GM19455 (cell line): ENCODE measurements at regions not wholly inside any gene's neighbourhood (a gene's known extent, or its start where the extent isn't known, plus 50 kb on each side); places are given as distances from the start of the nearest gene placed in this dataset.

Experiments used
- ATAC-seq: cut with Tn5 transposase; IDR thresholded peaks from one replicate; pipeline ENCODE4 v1.9.1; 2021; ENCODE audit not compliant: unreplicated experiment

DNA sequence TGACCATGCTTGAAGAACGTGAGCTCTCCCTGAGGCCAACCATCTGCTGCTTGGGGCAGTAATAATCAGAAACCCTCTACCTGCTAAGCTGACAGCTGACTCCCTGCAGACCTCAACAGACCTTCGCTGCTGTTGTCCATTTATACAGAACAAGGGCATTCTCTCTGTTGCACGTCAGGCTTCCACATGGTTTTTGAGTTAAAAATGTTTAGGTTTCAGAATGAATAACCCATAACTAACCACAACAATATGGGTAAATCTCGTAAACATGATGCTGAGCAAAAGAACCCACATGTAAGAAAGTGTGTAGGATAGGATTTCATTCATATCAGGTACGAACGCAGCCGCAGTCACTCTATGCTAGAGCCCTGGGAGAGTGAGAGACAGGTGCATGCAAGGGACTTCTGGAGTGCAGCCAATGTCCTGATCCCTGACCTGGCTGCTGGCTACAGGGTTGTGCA lies 348.5 kb downstream of the MED10 start:
- no peak for ATAC-seq

DNA sequence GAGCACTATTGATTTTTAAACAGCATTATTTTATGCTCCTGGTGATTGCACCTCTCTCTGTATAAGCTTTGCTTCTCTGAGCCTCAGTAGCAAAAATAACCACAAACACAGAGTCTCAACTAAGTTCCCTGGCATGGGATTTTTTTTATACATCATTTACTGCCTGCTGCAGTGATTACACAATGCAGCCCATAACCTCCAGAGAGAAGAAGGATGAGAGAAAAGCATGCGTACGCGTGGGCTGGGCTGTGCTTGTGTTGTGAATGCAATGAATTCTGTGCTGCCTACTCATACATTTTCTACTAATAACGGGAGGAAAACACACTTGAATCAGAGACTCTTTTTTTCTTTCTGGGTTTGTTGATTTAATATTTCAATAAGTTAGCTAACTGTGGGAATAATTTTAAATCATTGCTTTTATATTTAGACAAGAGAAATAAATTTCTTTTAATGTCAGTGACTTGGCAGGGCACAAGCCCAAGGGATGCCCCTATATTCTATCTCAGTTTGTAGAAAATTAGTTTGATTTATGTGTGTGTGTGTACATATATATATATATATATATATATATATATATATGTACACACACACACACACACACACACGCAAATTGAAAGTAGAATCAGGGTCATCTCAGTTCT lies 351.5 kb downstream of the MED10 start:
- no peak for ATAC-seq

DNA sequence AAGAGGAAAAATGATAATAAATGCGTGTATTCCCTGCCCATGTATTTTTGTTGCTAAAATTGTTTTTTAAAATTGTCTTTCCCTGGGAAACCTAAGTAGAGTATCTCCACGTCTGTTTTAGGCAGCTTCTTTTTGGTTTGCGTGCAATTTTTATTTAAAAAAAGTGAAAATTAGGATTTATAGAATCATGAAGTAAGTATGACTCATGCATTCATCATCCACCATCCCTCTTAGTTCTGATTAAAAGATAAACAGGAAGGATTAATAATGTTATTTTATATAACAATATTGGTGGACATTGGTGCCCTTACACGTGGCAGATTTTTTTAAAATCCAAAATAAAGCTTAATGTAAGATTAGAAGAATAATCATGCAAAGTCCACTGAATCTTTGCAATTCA lies 358.7 kb downstream of the MED10 start:
- no peak for ATAC-seq

DNA sequence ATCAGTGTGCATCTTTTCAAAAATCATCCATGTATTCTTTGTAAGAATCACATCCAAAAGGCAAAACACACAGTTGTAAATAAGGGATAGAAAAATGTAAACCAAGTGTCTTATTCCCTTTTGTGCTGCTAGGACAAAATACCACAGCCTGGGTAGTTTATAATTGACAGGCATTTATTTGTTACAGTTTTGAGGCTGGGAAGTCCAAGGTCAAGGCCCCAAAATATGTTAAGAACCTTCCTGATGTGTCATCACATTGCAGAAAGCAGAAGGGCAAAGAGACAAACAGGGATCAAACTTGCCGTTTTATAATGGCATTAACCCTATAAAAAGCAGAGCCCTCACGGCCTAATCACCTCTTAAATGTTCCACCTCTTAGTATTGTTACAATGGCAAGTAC lies 364.8 kb downstream of the MED10 start:
- no peak for ATAC-seq

DNA sequence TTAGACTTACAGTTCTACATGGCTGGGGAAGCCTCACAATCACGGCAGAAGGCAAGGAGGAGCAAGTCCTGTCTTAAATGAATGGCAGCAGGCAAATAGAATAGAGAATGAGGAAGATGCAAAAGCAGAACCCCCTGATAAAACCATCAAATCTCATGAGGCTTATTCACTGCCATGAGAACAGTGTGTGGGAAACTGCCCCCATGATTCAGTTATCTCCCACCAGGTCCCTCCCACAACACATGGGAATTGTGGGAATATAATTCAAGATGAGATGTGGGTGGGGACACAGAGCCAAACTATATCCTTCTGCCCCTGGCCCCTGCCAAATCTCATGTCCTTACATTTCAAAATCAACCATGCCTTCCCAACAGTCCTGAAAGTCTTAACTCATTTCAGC lies 367.1 kb downstream of the MED10 start:
- ATAC-seq, result no peak

DNA sequence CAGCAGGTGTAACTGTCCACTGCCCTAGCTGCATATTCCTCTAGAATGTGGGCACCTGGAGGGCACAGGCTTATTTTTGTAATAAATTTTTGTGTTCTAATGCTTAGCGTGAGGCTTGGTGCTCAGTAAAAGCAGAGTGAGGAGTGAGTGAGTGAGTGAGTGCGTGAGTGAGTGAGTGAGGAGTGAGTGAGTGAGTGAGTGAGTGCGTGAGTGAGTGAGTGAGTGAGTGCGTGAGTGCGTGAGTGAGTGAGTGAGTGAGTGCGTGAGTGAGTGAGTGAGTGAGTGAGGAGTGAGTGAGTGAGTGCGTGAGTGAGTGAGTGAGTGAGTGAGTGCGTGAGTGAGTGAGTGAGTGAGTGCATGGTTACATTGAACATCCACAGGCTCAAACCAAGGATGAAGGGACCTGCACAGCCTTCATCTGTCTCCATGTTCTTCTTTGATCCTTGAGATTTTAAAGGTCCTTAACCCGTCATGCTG lies 371.5 kb downstream of the MED10 start:
- ATAC-seq, result no peak

DNA sequence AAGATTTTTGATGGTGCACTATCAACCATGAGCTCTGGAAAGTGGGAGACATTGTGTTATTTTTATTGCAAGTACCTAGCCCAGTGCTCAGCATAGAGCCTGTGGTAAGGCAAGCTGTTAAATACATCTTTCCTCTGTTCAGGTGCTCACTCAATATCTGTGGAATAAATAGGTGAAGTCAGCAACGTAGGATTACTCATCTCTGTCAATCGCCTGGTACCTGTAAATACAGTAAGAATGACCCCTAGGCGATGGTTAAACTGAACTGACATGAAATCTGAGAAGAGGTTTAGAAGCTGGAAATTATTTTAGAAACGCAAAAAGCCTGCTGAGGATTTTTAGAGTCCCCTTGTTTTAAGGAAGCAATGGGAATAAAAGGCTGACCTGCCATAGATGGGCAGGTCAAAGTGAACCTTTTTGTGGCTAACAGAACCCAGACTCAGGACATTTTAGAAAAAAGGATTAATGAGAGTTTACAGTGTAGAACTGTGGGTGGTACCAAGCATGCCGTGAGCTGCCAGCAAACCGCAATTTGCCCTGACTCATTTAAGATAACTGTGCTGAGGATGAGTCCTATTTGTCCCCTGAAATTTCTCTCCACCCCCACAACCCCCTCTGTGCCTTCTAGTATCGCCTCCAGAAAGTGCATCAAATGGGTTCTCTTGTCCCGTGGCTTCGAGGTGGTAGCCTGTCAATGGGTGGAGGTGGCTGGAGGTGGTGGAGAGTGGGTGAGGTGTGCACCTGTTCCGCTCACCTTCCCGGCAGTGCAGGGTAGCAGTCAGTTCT lies 375.1 kb downstream of the MED10 start:
- ATAC-seq, result no peak

DNA sequence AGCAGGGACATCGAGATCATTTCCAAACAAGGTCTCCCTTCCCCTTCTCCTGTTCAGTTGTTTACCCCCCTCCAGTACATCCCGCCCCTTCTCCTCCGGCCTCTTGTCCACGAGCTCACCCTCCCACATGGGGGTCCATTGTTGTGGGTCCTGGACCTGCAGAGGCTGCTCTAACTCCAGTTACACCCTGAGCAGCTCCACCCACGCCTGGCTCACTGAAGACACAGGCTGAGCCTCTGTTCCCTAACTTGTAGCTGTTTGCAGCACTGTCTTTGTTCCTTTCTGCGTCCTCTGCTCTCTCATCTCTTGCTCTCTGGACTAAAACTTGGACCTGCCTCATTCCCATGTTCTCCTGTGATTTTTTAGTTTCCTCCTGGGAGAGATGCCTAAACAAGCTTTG lies 377.5 kb downstream of the MED10 start:
- ATAC-seq, result no peak

DNA sequence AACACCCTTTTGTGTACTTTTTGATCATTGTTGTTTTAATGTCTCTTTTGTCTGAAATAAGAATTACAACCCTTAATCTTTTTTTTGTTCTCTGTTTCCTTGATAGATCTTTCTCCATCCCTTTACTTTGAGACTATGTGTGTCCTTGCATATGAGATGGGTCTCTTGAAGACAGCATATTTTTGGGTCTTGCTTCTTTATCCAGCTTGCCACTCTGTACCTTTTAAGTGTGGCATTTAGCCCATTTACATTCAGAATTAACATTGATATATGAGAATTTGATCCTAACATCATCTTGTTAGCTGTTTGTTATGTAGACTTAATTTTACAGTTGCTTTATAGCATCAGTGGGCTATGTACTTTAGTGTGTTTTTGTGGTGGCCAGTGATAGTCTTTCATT lies 382.5 kb downstream of the MED10 start:
- no peak for ATAC-seq

DNA sequence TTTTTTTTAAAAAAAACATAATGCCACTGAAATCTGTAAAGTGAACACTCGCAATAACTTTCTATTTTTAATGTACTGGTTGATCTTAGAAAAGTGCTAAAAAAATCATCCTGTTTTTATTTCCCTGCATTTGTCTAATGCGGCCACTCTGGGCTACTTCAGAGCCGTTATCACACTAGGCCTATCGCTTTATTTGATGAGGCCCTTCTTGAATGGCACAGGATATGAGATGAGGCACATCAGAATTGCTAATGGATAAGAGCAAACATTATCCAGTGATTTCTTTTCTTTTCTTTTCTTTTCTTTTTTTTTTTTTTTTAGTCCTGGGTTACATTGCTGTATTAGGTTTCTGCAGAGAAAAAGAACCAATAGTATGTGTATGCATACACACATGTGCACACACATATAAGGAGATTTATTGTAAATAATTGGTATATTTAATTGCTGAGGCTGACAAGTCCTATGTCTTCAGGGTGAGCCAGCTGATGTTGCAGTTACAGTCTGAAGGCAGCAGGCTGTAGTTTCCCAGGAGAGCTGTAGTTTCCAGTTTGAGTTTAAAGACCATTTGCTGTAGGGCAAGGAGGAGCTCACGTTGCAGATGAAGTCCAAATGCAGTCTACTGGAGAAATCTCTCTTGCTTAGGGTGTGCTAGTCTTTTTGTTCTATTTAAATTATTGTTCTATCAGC lies 391.7 kb downstream of the MED10 start:
- ATAC-seq, result no peak

DNA sequence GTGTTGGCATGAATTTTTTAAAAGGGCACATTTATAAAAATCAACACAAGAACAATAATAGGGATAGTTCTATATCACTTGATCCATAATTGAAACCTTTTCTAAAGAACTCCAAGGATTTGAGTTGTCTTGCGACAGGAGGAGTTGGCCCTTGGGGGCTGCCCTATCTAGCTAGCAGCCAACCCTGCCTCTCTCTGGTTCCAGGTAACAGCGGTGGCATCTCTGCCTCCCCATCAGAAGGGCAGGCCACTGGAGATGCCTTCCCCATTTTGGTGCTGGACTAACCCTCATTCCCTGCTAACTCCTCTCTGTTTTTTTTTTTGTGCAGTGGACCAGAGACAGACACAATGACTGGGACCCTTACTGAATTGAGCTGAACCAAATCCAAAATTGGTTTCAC lies 393.0 kb downstream of the MED10 start:
- no peak for ATAC-seq

DNA sequence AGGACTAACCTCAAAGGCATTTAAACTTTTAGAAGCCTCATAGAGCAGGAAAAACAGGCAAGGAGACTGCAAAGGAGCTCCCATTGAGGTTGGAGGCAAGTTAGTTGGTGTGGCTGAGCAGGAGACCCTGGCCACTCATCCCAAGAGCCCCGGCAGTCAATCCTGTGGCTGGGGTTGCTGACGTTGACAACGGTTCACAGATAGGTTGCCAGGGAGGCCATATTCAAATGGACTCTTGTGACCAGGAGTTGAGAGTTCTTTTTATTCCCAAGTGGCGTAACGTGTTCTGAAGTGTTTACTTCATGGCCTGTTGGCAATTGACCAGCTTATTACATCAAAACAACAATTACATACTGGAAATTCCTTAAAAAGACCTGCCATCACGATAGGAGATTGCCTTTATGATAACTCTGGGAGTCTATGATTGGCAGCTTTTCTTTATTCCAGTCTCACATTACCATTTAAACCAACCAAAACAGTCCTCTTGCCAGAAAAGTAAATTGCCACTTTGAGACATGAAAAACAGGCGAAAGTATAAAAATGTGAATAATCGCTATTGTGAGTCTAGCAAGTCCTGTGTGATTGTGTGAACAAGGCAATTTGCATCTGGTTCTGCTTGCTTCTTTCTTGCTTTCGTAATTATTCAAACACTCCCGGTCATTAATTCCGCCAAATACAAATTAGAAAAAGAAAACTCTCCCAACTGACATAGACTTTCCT lies 394.9 kb downstream of the MED10 start:
- no peak for ATAC-seq

DNA sequence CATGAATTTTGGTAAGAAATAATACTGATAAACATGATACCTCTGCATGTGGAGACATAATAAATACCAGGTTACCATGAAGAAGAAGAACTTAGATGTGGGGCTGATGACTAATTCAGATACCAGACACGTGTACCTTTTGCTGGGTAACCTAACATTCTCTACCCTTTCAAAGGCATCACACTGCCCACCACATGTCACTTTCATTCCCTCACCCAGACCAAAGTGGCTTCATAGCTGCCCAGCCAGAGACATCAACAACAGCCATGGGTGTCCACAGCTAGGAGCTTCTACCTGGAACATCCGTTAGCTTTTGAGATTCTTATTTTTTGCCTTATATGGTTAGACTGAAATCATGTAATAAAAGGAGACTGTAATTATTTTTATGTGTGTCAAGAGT lies 396.8 kb downstream of the MED10 start:
- ATAC-seq, result no peak

DNA sequence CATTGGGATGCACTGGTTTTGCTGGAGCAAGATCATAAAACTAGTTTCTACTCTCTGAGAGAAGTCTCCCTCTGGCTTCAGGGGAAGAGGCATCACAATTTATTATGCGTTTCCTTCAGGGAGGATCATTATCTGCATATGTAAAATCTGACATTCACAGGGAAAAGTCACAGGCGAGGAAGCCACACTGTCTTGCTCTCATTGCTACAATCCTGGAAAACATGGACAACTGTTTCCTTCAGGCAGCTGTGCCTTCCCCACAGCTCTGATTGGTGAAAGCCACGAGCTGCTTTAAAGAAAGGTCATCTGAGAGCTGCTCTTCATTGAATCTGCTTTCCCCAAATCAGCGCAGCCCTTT lies 397.8 kb downstream of the MED10 start:
- no peak for ATAC-seq

DNA sequence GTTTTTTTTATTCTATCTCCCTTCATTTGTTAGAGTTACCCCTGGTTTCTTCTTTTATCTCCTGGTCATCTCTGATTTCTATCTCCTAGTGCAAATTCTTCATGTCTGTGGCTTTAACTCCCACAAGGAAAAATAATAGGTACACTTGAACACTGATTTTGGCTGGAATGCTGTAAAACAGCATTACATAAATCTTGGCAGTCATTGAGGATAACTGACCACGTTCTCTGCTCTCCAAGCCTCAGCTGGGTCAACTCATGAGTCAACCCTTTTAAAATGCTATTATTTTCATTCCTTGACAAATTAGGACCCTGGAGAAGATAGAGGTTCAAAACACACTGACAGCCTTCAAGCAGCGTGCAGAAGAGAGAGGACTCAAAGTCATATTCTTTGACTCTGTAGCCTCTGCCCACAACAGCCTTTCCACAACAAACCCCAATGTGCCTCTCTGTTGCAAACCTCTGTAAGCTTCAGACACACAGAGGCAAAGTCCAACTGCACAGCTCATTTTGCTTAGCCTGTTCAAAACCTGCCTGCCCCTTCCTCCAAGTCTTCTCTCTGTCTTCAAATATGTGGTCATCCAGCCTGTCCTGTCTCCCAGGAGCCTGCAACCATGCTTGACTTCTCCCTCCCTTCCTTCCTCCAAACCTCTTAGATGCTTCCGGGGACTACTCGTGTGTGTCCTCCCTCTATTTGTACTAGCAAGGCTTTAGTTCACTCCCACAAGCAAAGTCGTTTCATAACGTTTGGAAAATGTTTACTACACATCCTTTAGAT lies 398.4 kb downstream of the MED10 start:
- no peak for ATAC-seq

DNA sequence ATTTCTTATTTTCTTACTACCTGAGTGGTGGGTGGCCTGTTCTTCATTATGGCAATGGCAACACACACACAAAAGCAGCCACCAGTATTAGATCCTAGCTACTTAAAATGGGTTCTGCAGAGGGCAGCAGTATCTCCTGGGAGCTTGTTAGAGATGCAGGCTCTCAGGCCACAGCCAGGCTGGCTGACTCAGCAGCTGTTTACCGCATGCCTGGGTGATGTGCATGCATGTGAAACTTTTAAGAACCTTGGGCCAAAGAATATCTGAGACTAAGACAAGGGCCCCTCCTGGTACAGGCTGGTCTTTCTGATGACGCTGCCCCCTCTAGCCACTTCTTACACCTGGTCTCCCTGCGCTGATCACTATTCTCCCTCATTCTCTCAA lies 399.0 kb downstream of the MED10 start:
- no peak for ATAC-seq

DNA sequence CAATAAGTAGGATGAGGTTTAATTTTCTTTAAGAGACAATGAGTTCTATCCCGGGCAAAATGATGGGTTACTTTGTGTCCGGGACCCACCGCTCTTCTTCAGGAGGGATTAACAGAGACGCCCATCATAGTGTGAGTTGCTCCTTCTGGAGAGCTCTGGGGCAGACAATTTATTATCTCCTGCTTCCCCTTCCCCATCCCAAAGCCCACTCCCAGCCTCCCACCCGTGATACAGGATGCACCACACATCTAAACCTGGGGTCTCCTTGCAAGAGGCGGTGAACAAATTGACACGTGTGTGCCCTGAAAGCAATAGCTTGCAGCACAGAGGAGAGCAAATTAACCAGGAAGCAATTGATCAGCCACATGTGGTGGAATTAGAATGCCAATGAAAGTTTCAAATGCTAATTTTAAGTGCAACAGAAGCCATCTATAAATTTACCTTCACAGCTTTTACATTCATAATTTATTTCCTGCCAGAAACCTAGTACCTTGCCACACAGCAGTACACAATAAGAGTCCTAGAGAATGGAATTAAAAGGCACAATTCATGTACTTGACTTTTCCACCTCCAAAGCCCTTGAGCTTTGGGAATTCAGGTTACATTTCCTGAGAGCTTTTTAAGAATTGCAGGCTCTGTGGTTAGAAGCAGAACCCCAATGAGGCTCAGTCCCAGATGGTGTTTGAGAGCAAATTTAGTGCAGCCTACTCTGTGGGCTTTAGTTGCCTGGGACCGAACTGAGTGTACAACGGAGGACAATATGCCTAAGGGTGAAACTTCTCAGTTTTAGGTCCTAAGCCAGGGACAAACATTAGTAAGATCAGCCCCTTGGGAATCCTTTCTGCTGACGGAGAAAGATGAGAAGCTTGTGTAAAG lies 399.6 kb downstream of the MED10 start:
- ATAC-seq, result no peak

DNA sequence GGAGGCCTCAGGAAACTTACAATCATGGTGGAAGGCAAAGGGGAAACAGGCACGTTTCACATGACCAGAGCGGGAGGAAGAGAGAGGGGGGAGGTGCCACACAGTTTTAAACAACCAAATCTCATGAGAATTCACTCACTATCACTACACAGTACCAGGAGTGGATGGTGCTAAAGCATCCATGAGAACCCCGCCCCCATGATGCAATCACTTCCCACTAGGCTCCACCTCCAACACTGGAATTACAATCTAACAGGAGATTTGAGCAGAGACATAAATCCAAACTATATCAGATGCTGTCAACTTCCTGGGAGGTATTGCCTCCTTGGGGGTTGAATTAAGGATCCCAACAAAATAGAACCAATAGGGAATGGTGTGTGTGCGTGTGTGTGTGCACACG lies 407.1 kb downstream of the MED10 start:
- no peak for ATAC-seq

DNA sequence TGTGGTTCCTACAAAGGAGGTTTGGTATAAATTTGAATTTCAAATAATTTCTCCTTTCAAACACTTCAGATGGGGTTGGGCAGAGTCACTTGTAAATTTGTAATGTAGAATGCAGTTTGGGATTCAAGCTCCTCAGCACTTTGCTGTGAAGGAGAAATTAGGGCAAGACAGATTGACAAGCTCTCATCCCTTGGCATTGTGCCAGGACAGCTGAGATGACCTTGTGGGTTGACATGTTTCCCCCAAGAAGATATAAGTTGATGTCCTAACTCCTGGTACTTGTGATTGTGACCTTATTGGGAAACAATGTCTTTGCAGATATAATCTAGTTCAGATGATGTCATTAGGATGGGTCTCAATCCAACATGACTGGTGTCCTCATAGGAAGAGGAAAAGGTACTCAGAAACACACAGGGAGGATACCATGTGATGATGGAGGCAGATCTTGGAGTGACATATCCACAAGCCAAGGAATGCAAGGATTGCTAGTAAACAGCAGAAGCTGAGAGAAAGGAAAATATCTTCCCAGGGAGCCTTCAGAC lies 408.3 kb downstream of the MED10 start:
- no peak for ATAC-seq

DNA sequence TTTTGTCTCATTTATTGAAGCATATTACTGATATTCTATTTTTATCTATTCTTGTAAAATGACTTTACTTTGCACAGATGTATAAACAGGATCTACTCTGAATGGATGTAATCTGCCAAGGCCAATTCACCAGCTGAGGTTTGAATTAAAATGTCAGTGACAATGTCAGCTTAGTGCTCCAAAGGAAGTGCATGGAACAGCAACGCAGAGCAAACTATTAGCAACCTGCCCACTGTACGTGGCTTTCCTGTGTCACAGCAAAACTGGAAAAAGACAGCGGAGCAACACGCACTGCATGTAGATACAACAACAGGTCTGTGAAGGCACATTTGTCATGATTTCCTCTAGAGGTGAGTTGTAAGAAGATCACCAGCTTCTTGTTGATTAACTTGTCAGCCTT lies 409.4 kb downstream of the MED10 start:
- no peak for ATAC-seq
